ENCODE measurements at regions not wholly inside any gene's neighbourhood (a gene's known extent, or its start where the extent isn't known, plus 50 kb on each side); places are given as distances from the start of the nearest gene placed in this dataset.

- no peaks in the 10 kb centered on the region for H3K27me3 Mint-ChIP-seq (ENCODE audit: unreplicated experiment)
- H3K36me3 Mint-ChIP-seq (ENCODE audit: unreplicated experiment): no peaks in the 10 kb centered on the region
- TF ChIP-seq, protein P1, sequence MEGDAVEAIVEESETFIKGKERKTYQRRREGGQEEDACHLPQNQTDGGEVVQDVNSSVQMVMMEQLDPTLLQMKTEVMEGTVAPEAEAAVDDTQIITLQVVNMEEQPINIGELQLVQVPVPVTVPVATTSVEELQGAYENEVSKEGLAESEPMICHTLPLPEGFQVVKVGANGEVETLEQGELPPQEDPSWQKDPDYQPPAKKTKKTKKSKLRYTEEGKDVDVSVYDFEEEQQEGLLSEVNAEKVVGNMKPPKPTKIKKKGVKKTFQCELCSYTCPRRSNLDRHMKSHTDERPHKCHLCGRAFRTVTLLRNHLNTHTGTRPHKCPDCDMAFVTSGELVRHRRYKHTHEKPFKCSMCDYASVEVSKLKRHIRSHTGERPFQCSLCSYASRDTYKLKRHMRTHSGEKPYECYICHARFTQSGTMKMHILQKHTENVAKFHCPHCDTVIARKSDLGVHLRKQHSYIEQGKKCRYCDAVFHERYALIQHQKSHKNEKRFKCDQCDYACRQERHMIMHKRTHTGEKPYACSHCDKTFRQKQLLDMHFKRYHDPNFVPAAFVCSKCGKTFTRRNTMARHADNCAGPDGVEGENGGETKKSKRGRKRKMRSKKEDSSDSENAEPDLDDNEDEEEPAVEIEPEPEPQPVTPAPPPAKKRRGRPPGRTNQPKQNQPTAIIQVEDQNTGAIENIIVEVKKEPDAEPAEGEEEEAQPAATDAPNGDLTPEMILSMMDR (IDR thresholded peaks at IDR 0.05): no peak
- H3K9me3 Mint-ChIP-seq (ENCODE audit: unreplicated experiment): peaks cover 28% of the 10 kb centered on the region
- H3K27ac Mint-ChIP-seq (ENCODE audit: unreplicated experiment): no peak overlapping the region
- no peak overlapping the region for H3K4me3 Mint-ChIP-seq (ENCODE audit: unreplicated experiment)
- DNase-seq (ENCODE audit: extremely low spot score, unreplicated experiment): no peak
- H3K4me1 Mint-ChIP-seq (ENCODE audit: unreplicated experiment): no peaks in the 10 kb centered on the region
These were observed 398.3 kb downstream of the C6orf118 start for GRCh38 chr6:164911151-164911550.

DNA sequence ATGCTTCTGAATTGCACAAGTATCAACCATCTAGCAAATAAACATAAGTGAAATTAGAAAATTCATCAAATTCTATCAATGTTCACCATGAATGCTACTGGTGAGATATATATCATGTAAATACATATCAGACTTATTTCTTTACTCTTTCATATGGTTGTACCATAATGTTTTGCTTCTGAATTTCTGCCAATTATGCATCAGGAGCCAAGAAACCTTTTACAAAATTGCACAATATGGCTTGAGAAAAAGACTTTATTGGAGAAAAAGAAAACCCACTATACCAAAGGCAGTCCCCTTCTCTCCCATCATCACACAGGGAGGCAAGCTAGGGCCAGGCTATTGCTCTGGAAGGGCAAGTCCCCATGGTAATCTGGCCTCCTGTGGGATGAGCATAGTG, 402.6 kb downstream of the C6orf118 start:
- Mint-ChIP-seq H3K27me3 (ENCODE audit: unreplicated experiment) (no peaks in the 10 kb centered on the region), H3K9me3 (ENCODE audit: unreplicated experiment) (peaks cover 19% of the 10 kb centered on the region), H3K4me1 (ENCODE audit: unreplicated experiment) (no peaks in the 10 kb centered on the region), H3K36me3 (ENCODE audit: unreplicated experiment) (no peaks in the 10 kb centered on the region), H3K4me3 (ENCODE audit: unreplicated experiment) (no peak overlapping the region), H3K27ac (ENCODE audit: unreplicated experiment) (no peak overlapping the region)
- DNase-seq (ENCODE audit: extremely low spot score, unreplicated experiment): no peak
- TF ChIP-seq, protein P1 (IDR thresholded peaks at IDR 0.05): no peak

DNA sequence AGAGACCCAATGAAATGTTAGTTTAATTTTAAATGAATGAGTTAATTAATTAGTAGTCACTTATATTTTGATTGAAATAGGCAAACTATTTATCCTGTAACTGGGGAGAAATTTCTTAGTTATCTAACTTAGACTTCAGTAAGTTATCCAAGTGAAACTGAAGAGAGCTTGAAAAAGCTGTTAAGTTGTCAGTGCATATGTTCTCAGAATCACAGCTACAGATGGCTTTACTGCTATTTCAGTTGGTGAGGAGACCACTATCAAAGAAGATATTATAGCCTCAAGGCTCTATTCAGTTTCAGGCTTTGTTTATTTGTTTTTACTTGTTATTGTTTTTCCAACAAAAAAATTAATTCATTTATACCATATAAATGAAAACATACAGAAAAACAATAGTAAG, 404.1 kb downstream of the C6orf118 start:
- Mint-ChIP-seq H3K9me3 (ENCODE audit: unreplicated experiment) (peaks cover 20% of the 10 kb centered on the region), H3K36me3 (ENCODE audit: unreplicated experiment) (no peaks in the 10 kb centered on the region), H3K27me3 (ENCODE audit: unreplicated experiment) (no peaks in the 10 kb centered on the region), H3K4me1 (ENCODE audit: unreplicated experiment) (no peaks in the 10 kb centered on the region), H3K4me3 (ENCODE audit: unreplicated experiment) (no peak overlapping the region), H3K27ac (ENCODE audit: unreplicated experiment) (no peak overlapping the region)
- DNase-seq (ENCODE audit: extremely low spot score, unreplicated experiment): no peak
- TF ChIP-seq, protein P1 (IDR thresholded peaks at IDR 0.05): no peak

DNA sequence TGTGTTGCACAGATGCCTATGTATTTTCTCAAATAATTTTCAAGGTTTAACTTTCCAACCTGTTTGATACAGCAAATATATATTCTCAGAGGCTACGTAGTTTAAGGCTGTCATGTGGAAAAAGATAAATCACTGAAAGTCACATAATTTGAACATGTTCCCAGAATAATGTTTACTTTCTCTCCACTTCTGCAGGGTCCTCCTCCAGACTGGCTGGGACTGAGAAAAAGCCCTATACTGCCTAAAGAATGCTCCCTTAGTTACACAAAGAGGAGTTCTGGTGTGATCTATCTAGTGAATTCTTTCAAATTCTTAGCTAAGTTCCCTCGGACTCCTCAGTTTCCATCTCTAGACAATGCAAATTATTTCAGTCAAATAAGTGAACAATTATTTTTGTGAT, 411.0 kb downstream of the C6orf118 start:
- H3K27ac Mint-ChIP-seq (ENCODE audit: unreplicated experiment): no peak overlapping the region
- no peaks in the 10 kb centered on the region for H3K36me3 Mint-ChIP-seq (ENCODE audit: unreplicated experiment)
- no peaks in the 10 kb centered on the region for H3K4me1 Mint-ChIP-seq (ENCODE audit: unreplicated experiment)
- TF ChIP-seq, protein P1 (IDR thresholded peaks at IDR 0.05): no peak
- no peaks in the 10 kb centered on the region for H3K27me3 Mint-ChIP-seq (ENCODE audit: unreplicated experiment)
- peaks cover 56% of the 10 kb centered on the region for H3K9me3 Mint-ChIP-seq (ENCODE audit: unreplicated experiment)
- H3K4me3 Mint-ChIP-seq (ENCODE audit: unreplicated experiment): no peak overlapping the region
- DNase-seq (ENCODE audit: extremely low spot score, unreplicated experiment): no peak

GRCh38 chr6:164897523-164898235, 411.7 kb downstream of the C6orf118 start:
- Mint-ChIP-seq H3K4me1 (ENCODE audit: unreplicated experiment) (no peaks in the 10 kb centered on the region), H3K36me3 (ENCODE audit: unreplicated experiment) (no peaks in the 10 kb centered on the region), H3K27ac (ENCODE audit: unreplicated experiment) (no peak overlapping the region), H3K4me3 (ENCODE audit: unreplicated experiment) (no peak overlapping the region), H3K9me3 (ENCODE audit: unreplicated experiment) (peaks cover 50% of the 10 kb centered on the region), H3K27me3 (ENCODE audit: unreplicated experiment) (no peaks in the 10 kb centered on the region)
- TF ChIP-seq, protein P1 (IDR thresholded peaks at IDR 0.05): no peak
- DNase-seq (ENCODE audit: extremely low spot score, unreplicated experiment): no peak
